ENCODE measurements at regions not wholly inside any gene's neighbourhood (a gene's known extent, or its start where the extent isn't known, plus 50 kb on each side); places are given as distances from the start of the nearest gene placed in this dataset.

GRCh38 chr10:128777342-128777741, 651.1 kb upstream of the MKI67 start:
- in situ Hi-C loops (cut with MboI; ENCODE audit: low sequenced_read_pairs), result no loop called here

- in situ Hi-C loops (cut with MboI; ENCODE audit: low sequenced_read_pairs), result no loop called here
Observed at GRCh38 chr10:128779416-128779815, 653.2 kb upstream of the MKI67 start.

GRCh38 chr10:128780156-128780761, 654.0 kb upstream of the MKI67 start:
- in situ Hi-C loops (cut with MboI; ENCODE audit: low sequenced_read_pairs), result no loop called here

GRCh38 chr10:128781637-128782036, 655.4 kb upstream of the MKI67 start:
- in situ Hi-C loops (cut with MboI; ENCODE audit: low sequenced_read_pairs), result no loop called here

- in situ Hi-C loops (cut with MboI; ENCODE audit: low sequenced_read_pairs), result no loop called here
Observed at GRCh38 chr10:128784444-128784843, 658.2 kb upstream of the MKI67 start.

GRCh38 chr10:128792426-128793140, 666.4 kb upstream of the MKI67 start:
- in situ Hi-C loops (cut with MboI; ENCODE audit: low sequenced_read_pairs), result no loop called here

GRCh38 chr10:128793726-128794655, 667.8 kb upstream of the MKI67 start:
- in situ Hi-C loops (cut with MboI; ENCODE audit: low sequenced_read_pairs), result no loop called here

- in situ Hi-C loops (cut with MboI; ENCODE audit: low sequenced_read_pairs), result no loop called here
Observed at GRCh38 chr10:128796396-128796912, 670.2 kb upstream of the MKI67 start.

GRCh38 chr10:128802062-128802461, 665.0 kb upstream of the MGMT start:
- in situ Hi-C loops (cut with MboI; ENCODE audit: low sequenced_read_pairs), result no loop called here

GRCh38 chr10:128803790-128804189, 663.3 kb upstream of the MGMT start:
- in situ Hi-C loops (cut with MboI; ENCODE audit: low sequenced_read_pairs), result no loop called here

- in situ Hi-C loops (cut with MboI; ENCODE audit: low sequenced_read_pairs), result no loop called here
Observed at GRCh38 chr10:128804411-128804810, 662.6 kb upstream of the MGMT start.

GRCh38 chr10:128808921-128809440, 658.1 kb upstream of the MGMT start:
- in situ Hi-C loops (cut with MboI; ENCODE audit: low sequenced_read_pairs), result no loop called here

GRCh38 chr10:128811511-128811910, 655.5 kb upstream of the MGMT start:
- in situ Hi-C loops (cut with MboI; ENCODE audit: low sequenced_read_pairs), result no loop called here

GRCh38 chr10:128812000-128812399, 655.0 kb upstream of the MGMT start:
- in situ Hi-C loops (cut with MboI; ENCODE audit: low sequenced_read_pairs), result no loop called here

- in situ Hi-C loops (cut with MboI; ENCODE audit: low sequenced_read_pairs), result no loop called here
Observed at GRCh38 chr10:128813574-128813973, 653.5 kb upstream of the MGMT start.

GRCh38 chr10:128814024-128814423, 653.0 kb upstream of the MGMT start:
- in situ Hi-C loops (cut with MboI; ENCODE audit: low sequenced_read_pairs), result no loop called here

- in situ Hi-C loops (cut with MboI; ENCODE audit: low sequenced_read_pairs), result no loop called here
Observed at GRCh38 chr10:128814782-128815181, 652.3 kb upstream of the MGMT start.

GRCh38 chr10:128816726-128817125, 650.3 kb upstream of the MGMT start:
- in situ Hi-C loops (cut with MboI; ENCODE audit: low sequenced_read_pairs), result no loop called here

GRCh38 chr10:128817636-128818035, 649.4 kb upstream of the MGMT start:
- in situ Hi-C loops (cut with MboI; ENCODE audit: low sequenced_read_pairs), result no loop called here

- in situ Hi-C loops (cut with MboI; ENCODE audit: low sequenced_read_pairs), result no loop called here
Observed at GRCh38 chr10:128820663-128821062, 646.4 kb upstream of the MGMT start.

- in situ Hi-C loops (cut with MboI; ENCODE audit: low sequenced_read_pairs), result no loop called here
Observed at GRCh38 chr10:128823201-128823600, 643.8 kb upstream of the MGMT start.
